ENCODE measurements at regions not wholly inside any gene's neighbourhood (a gene's known extent, or its start where the extent isn't known, plus 50 kb on each side); places are given as distances from the start of the nearest gene placed in this dataset.

DNA sequence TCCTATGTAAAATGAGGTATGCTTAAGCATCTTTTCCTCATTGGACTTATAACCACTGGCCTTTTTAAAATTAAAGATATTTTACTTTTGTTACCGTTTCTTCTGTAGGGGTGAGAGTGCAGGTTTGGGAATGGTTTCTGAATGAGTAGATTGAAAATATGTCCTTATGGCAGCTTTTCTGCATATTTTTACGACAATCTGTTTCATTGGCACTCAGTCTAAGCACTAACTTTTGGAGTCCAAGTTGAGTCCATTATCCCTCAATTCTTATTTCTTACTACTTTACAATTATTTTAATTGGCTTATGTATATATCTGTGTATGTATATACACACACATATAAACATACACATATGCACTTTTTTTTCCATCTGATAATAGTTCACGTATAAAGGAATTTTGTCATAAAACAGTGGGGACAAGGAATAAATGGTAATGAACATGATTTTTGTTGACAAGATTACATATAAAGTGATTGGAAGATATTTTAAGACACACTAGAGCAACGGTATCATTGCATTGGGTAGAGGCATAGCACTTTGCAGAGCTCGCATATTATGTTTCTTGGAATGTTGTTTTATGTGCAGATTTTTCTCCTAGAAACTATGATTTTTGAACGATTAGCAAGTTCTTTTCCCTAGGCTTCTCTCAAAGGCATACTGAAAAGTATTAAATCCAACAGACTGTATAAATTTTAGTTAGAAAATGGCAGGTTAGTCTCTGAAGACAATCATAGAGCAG, 133.0 kb downstream of the FAT4 start:
- in situ Hi-C loops (cut with MboI): no loop called here
- no TSS peak for BruUV-seq (replicated peaks)
- TF ChIP-seq, protein P1, sequence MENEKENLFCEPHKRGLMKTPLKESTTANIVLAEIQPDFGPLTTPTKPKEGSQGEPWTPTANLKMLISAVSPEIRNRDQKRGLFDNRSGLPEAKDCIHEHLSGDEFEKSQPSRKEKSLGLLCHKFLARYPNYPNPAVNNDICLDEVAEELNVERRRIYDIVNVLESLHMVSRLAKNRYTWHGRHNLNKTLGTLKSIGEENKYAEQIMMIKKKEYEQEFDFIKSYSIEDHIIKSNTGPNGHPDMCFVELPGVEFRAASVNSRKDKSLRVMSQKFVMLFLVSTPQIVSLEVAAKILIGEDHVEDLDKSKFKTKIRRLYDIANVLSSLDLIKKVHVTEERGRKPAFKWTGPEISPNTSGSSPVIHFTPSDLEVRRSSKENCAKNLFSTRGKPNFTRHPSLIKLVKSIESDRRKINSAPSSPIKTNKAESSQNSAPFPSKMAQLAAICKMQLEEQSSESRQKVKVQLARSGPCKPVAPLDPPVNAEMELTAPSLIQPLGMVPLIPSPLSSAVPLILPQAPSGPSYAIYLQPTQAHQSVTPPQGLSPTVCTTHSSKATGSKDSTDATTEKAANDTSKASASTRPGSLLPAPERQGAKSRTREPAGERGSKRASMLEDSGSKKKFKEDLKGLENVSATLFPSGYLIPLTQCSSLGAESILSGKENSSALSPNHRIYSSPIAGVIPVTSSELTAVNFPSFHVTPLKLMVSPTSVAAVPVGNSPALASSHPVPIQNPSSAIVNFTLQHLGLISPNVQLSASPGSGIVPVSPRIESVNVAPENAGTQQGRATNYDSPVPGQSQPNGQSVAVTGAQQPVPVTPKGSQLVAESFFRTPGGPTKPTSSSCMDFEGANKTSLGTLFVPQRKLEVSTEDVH (IDR thresholded peaks at IDR 0.05; ENCODE audit: low read depth, partially characterized antibody): no peak
- TF ChIP-seq, protein P2, sequence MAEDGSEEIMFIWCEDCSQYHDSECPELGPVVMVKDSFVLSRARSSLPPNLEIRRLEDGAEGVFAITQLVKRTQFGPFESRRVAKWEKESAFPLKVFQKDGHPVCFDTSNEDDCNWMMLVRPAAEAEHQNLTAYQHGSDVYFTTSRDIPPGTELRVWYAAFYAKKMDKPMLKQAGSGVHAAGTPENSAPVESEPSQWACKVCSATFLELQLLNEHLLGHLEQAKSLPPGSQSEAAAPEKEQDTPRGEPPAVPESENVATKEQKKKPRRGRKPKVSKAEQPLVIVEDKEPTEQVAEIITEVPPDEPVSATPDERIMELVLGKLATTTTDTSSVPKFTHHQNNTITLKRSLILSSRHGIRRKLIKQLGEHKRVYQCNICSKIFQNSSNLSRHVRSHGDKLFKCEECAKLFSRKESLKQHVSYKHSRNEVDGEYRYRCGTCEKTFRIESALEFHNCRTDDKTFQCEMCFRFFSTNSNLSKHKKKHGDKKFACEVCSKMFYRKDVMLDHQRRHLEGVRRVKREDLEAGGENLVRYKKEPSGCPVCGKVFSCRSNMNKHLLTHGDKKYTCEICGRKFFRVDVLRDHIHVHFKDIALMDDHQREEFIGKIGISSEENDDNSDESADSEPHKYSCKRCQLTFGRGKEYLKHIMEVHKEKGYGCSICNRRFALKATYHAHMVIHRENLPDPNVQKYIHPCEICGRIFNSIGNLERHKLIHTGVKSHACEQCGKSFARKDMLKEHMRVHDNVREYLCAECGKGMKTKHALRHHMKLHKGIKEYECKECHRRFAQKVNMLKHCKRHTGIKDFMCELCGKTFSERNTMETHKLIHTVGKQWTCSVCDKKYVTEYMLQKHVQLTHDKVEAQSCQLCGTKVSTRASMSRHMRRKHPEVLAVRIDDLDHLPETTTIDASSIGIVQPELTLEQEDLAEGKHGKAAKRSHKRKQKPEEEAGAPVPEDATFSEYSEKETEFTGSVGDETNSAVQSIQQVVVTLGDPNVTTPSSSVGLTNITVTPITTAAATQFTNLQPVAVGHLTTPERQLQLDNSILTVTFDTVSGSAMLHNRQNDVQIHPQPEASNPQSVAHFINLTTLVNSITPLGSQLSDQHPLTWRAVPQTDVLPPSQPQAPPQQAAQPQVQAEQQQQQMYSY (CRISPR knock-in tag; IDR thresholded peaks at IDR 0.05): no peak
- TF ChIP-seq, protein P3, sequence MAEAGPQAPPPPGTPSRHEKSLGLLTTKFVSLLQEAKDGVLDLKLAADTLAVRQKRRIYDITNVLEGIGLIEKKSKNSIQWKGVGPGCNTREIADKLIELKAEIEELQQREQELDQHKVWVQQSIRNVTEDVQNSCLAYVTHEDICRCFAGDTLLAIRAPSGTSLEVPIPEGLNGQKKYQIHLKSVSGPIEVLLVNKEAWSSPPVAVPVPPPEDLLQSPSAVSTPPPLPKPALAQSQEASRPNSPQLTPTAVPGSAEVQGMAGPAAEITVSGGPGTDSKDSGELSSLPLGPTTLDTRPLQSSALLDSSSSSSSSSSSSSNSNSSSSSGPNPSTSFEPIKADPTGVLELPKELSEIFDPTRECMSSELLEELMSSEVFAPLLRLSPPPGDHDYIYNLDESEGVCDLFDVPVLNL (IDR thresholded peaks at IDR 0.05; ENCODE audit: low read depth, low read length): no peak
- TF ChIP-seq MYB (IDR thresholded peaks at IDR 0.05; ENCODE audit: borderline replicate concordance, low read depth, low read length) (no peak), NR2C1 (IDR thresholded peaks at IDR 0.05) (no peak), IKZF1 (conservative IDR thresholded peaks at IDR 0.05) (no peak), SPI1 (IDR thresholded peaks at IDR 0.05; ENCODE audit: borderline replicate concordance, insufficient read depth, low read depth, low read length) (no peak), IKZF2 (IDR thresholded peaks at IDR 0.05) (no peak), MXI1 (IDR thresholded peaks at IDR 0.05; ENCODE audit: low read depth, low read length) (no peak), MYC (IDR thresholded peaks at IDR 0.05; ENCODE audit: insufficient read depth, insufficient read length, insufficient replicate concordance, low read length, severe bottlenecking) (no peak)
- TF ChIP-seq, protein P4, sequence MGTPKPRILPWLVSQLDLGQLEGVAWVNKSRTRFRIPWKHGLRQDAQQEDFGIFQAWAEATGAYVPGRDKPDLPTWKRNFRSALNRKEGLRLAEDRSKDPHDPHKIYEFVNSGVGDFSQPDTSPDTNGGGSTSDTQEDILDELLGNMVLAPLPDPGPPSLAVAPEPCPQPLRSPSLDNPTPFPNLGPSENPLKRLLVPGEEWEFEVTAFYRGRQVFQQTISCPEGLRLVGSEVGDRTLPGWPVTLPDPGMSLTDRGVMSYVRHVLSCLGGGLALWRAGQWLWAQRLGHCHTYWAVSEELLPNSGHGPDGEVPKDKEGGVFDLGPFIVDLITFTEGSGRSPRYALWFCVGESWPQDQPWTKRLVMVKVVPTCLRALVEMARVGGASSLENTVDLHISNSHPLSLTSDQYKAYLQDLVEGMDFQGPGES (IDR thresholded peaks at IDR 0.05): no peak
- TF ChIP-seq, protein P5, sequence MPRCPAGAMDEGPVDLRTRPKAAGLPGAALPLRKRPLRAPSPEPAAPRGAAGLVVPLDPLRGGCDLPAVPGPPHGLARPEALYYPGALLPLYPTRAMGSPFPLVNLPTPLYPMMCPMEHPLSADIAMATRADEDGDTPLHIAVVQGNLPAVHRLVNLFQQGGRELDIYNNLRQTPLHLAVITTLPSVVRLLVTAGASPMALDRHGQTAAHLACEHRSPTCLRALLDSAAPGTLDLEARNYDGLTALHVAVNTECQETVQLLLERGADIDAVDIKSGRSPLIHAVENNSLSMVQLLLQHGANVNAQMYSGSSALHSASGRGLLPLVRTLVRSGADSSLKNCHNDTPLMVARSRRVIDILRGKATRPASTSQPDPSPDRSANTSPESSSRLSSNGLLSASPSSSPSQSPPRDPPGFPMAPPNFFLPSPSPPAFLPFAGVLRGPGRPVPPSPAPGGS (IDR thresholded peaks at IDR 0.05; ENCODE audit: borderline replicate concordance, insufficient read depth, low read depth, low read length, poor library complexity, severe bottlenecking): no peak

More for the DNA sequence above, 133.0 kb downstream of the FAT4 start:
- no peaks in the 10 kb centered on the region for H4K20me1 ChIP-seq (ENCODE audit: control insufficient read depth, insufficient read depth)
- no peak overlapping the region for H2AFZ ChIP-seq (ENCODE audit: control insufficient read depth, low read depth, low read length)
- no peaks in the 10 kb centered on the region for H3K79me2 ChIP-seq (ENCODE audit: control insufficient read depth, insufficient read depth, low read length)
- H3K4me2 ChIP-seq (ENCODE audit: control insufficient read depth, insufficient read depth): no peak overlapping the region
- H3K27me3 ChIP-seq (replicated peaks in 1 of 2; ENCODE audit: control insufficient read depth in 2 of 2, insufficient read depth in 2 of 2, low read length in 1 of 2): no peaks in the 10 kb centered on the region
- H3K27ac ChIP-seq (ENCODE audit: control insufficient read depth, insufficient read depth): no peak overlapping the region
- WGBS (ENCODE audit: insufficient coverage, insufficient replicate concordance, low lambda C conversion rate, missing lambda C conversion rate): 34% methylated on average over 6 of the region's 6 CpGs
- H3K9me3 ChIP-seq (replicated peaks; ENCODE audit: control insufficient read depth, insufficient read depth, low read length): no peaks in the 10 kb centered on the region
- no peaks in the 10 kb centered on the region for H3K4me1 ChIP-seq (ENCODE audit: control insufficient read depth, insufficient read depth, low read length)
- FAIRE-seq: no peak
- ChIA-PET SMC1A (ENCODE audit: uncharacterized antibody, unreplicated experiment) (no interaction called here), RAD21 (ENCODE audit: unreplicated experiment) (no interaction called here), CTCF (no interaction called here), POLR2A (no interaction called here)
- H3K36me3 ChIP-seq (ENCODE audit: control insufficient read depth in 2 of 2, insufficient read depth in 2 of 2, low read length in 1 of 2): no peaks in the 10 kb centered on the region
- H3K4me3 ChIP-seq: no peak overlapping the region
- no peak overlapping the region for H3K9ac ChIP-seq (ENCODE audit: control insufficient read depth, insufficient read depth, low read length)
- no peak for ATAC-seq
- no peak for DNase-seq (ENCODE audit: low read depth, low spot score)
- intact Hi-C loops (cut with micrococcal nuclease; ENCODE audit: unreplicated experiment): no loop called here
